ENCODE measurements at regions not wholly inside any gene's neighbourhood (a gene's known extent, or its start where the extent isn't known, plus 50 kb on each side); places are given as distances from the start of the nearest gene placed in this dataset.

DNA sequence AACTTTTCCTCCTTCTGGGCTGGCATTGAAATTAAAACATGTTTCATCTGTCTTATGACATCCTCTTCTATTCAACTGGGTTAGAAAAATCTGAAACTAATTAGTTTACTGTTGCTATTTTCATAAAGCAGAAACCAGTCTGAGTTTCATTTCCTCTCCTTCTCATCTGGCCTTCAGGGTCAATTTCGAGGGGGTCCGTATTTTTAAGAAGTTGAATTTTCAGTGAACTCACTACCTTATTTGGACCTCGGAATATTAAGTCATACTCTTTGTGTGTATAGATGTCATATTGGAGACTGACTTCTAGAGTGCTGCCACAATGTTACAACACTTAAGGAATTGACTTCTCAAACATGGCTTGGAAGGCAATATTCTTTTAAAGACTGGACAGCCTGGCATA, 485.9 kb downstream of the SQOR start:
- 78% methylated on average over 3 of the region's 3 CpGs; no CpG with 5 or more reads in 1 of the 2 experiments for WGBS, 2 experiments (ENCODE audit: extremely low coverage in 1 of 2, insufficient coverage in 1 of 2, insufficient read length in 1 of 2, insufficient replicate concordance in 2 of 2, low coverage in 1 of 2, low lambda C conversion rate in 2 of 2, missing lambda C conversion rate in 1 of 2)
- peaks cover 0 to 9% of the 10 kb centered on the region in 2 experiments; a peak in 2 of 4 replicates for H3K9me3 ChIP-seq (ENCODE audit: insufficient read depth in 2 of 2, low read depth in 1 of 2, low read length in 1 of 2)
- H2AFZ ChIP-seq (ENCODE audit: low read length) = no peak overlapping the region
- H3K79me1 ChIP-seq (ENCODE audit: low read depth, low read length) = no peaks in the 10 kb centered on the region
- H4K8ac ChIP-seq (ENCODE audit: extremely low read depth, insufficient read depth, low read length) = no peak overlapping the region
- DNase-seq (ENCODE audit: low read depth in 1 of 2, low spot score in 2 of 2) (no peak), FAIRE-seq (no peak)
- H4K20me1 ChIP-seq (replicated peaks in 1 of 2; ENCODE audit: control insufficient read depth in 1 of 2, insufficient read depth in 2 of 2, low read length in 2 of 2) = no peaks in the 10 kb centered on the region
- H3K27me3 ChIP-seq (replicated peaks in 1 of 4; ENCODE audit: control insufficient read depth in 3 of 4, extremely low read depth in 1 of 4, insufficient read depth in 3 of 4, low read length in 3 of 4) = no peaks in the 10 kb centered on the region
- ChIA-PET POLR2A (ENCODE audit: partially characterized antibody) (no interaction called here), CTCF (ENCODE audit: partially characterized antibody) (no interaction called here)
- H3K4me2 ChIP-seq (ENCODE audit: insufficient read depth in 1 of 2, low read depth in 2 of 2, low read length in 2 of 2) = no peak overlapping the region
- no peak overlapping the region for H4K91ac ChIP-seq (replicated peaks; ENCODE audit: insufficient read length, low read length)
- no peak overlapping the region for H3K56ac ChIP-seq (replicated peaks; ENCODE audit: insufficient read length, low read depth, low read length)
- no peaks in the 10 kb centered on the region for H3K36me3 ChIP-seq (ENCODE audit: control insufficient read depth in 2 of 4, insufficient read depth in 4 of 4, low read length in 3 of 4)
- no peak overlapping the region for H2BK12ac ChIP-seq (ENCODE audit: low read depth, low read length)
- no peaks in the 10 kb centered on the region for H3K79me2 ChIP-seq (ENCODE audit: control insufficient read depth in 1 of 2, insufficient read depth in 2 of 2, low read length in 2 of 2)
- no peak overlapping the region for H4K5ac ChIP-seq (ENCODE audit: insufficient read length, low read depth, low read length)
- no peaks in the 10 kb centered on the region for H3K4me1 ChIP-seq (replicated peaks in 1 of 4; ENCODE audit: control insufficient read depth in 3 of 4, insufficient read depth in 4 of 4, low read length in 3 of 4)
- no peak overlapping the region for H2BK15ac ChIP-seq (ENCODE audit: low read length)
- no peak for TF ChIP-seq SRF (IDR thresholded peaks at IDR 0.05; ENCODE audit: low read depth, low read length)
- no peak for TF ChIP-seq CHD1 (IDR thresholded peaks at IDR 0.05; ENCODE audit: low read depth, low read length)
- TF ChIP-seq CEBPB (IDR thresholded peaks at IDR 0.05; ENCODE audit: low read depth, low read length) = no peak
- TF ChIP-seq RNF2 (IDR thresholded peaks at IDR 0.05; ENCODE audit: borderline replicate concordance, low read depth, low read length, missing control alignments, poor library complexity, severe bottlenecking) = no peak
- TF ChIP-seq BRCA1 (IDR thresholded peaks at IDR 0.05; ENCODE audit: low read depth, low read length) = no peak
- TF ChIP-seq RAD21 (IDR thresholded peaks at IDR 0.05 in 1 of 2, conservative IDR thresholded peaks at IDR 0.05 in 1 of 2; ENCODE audit: low read depth in 2 of 2, low read length in 2 of 2) = no peak
- no peak for TF ChIP-seq POLR2A (IDR thresholded peaks at IDR 0.05; ENCODE audit: control extremely low read depth in 1 of 2, low read depth in 2 of 2, low read length in 2 of 2)
- TF ChIP-seq KDM5A (IDR thresholded peaks at IDR 0.05; ENCODE audit: low read length) = no peak
- no peak for TF ChIP-seq RBBP5 (IDR thresholded peaks at IDR 0.05; ENCODE audit: borderline replicate concordance, low read depth, low read length)
- TF ChIP-seq CTBP2 (IDR thresholded peaks at IDR 0.05; ENCODE audit: borderline replicate concordance, insufficient read depth, insufficient read length, low read length) = no peak
- TF ChIP-seq HDAC6 (IDR thresholded peaks at IDR 0.05; ENCODE audit: low read depth, low read length) = no peak
- TF ChIP-seq BACH1 (IDR thresholded peaks at IDR 0.05; ENCODE audit: low read length) = no peak
- no peak overlapping the region for H3K4me3 ChIP-seq (ENCODE audit: extremely low read depth in 1 of 4, insufficient read depth in 2 of 4, low read depth in 3 of 4, low read length in 4 of 4)
- no peak overlapping the region for H2BK5ac ChIP-seq (ENCODE audit: low read depth, low read length)
- no peak overlapping the region for H3K23ac ChIP-seq (ENCODE audit: insufficient read length)
- no peaks in the 10 kb centered on the region for H3K23me2 ChIP-seq (ENCODE audit: low read depth, low read length)
- no peak overlapping the region for H3K27ac ChIP-seq (ENCODE audit: low read depth, low read length)
- no peak overlapping the region for H2BK120ac ChIP-seq (replicated peaks; ENCODE audit: low read depth, low read length)
- no peak overlapping the region for H2AK5ac ChIP-seq (ENCODE audit: low read depth, low read length)
- no peak overlapping the region for H3K14ac ChIP-seq (ENCODE audit: insufficient read length)
- H3K18ac ChIP-seq (ENCODE audit: extremely low read depth, low read length) = no peak overlapping the region
- H2BK20ac ChIP-seq (ENCODE audit: low read length) = no peak overlapping the region
- H3K9ac ChIP-seq (replicated peaks in 1 of 4; ENCODE audit: extremely low read depth in 1 of 4, low read depth in 3 of 4, low read length in 3 of 4) = no peak overlapping the region
- no peak overlapping the region for H3K4ac ChIP-seq (replicated peaks; ENCODE audit: insufficient read length, low read depth, low read length)

Measured in H1 (cell line).